NCI-H446 treated with DMSO at 0.1 percent for 48 hours (cell line): ENCODE measurements at regions not wholly inside any gene's neighbourhood (a gene's known extent, or its start where the extent isn't known, plus 50 kb on each side); places are given as distances from the start of the nearest gene placed in this dataset.
"Not testable (repeated sequence)": the region's sequence is repeated elsewhere in the genome, so short reads cannot be mapped to it uniquely, and the experiment has no call there.

Experiments used
- DNase-seq: peaks from one replicate; lab custom pipeline; 2025; lab: John Stamatoyannopoulos, UW

DNA sequence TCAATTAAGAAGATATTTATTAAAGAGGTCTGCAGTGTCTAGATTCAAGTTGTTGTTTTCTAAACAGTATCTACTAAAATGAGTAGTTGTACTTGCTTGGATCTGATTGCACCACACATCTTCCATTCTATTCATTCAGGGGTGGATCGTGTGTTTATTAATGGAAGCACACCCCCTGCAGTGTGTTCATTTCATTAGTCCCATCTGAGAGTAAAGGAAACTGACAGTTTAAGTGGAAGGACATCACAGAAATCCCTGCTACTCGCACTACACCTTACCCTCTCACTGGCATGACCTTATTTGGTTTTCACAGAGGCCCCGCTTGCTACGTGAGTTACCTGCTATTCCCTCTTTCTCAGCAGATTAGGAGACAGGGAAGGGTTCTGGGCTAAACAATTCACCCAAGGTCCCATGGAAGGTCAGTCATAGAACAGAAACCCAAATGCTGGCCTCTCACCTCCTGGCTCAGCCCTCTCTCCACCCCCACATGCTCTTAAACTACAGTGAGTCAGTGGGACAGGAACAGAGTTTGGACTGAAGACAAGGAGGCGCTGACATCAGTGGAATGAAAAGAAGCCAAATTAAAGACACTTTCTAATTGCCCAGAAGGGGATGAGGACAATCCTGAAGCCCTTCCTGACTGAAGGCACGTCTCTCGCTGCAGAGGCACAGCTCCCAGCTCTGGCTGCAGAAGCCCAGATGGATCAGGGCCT lies 369.2 kb upstream of the NRP1 start:
- DNase-seq = no peak

DNA sequence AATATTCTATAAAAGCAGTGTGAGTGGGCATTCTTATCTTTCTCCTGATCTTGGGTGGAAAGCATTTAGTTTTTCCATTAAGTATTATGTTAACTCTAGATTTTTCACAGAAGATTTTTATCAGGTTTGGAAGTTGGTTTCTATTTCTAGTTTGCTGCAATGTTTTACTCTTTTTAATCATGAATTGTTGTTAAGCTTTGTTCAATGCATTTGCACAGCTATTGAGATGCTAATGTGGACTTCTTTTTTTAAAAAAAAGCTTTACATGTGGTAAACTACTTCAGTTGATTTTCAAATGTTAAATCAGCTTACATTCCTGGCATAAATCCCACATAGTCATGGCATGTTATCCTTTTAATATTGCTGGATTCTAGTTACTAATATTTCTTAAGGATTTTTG lies 363.6 kb upstream of the NRP1 start:
- no peak for DNase-seq

DNA sequence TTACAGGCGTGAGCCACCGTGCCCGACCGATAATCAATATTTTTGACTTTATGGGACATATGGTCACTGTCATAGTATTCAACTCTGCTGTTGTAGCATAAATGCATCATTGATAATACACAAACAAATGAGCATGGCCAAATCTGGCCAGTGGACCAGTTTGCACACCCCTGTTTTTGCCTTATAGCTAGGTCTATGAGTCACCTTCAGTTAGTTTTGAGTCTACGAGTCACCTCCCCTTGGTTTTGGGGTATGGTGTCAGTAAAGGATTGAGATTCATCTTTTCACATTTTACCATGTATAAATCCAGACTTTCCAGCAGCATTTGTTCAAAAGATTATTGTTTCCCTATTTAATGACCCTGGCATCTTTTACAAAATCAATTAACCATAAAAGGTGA lies 362.5 kb upstream of the NRP1 start:
- no peak for DNase-seq

- DNase-seq = no peak
These were observed 361.1 kb upstream of the NRP1 start for GRCh38 chr10:33695536-33695935.

DNA sequence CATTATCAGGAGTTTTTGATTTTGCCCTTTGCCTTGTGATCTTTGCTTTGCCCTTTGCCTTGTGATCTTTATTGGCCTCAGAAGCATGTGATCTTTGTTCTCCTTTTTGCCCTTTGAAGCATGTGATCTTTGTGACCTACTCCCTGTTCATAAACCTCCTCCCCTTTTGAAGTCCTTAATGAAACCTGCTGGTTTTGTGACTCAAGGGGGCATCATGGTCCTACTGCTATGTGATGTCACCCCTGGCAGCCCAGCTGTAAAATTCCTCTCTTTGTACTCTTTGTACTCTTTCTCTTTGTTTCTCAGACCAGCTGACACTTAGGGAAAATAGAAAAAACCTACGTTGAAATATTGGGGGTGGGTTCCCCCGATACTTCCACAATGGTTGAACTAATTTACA lies 356.1 kb upstream of the NRP1 start:
- DNase-seq = not testable (repeated sequence)

DNA sequence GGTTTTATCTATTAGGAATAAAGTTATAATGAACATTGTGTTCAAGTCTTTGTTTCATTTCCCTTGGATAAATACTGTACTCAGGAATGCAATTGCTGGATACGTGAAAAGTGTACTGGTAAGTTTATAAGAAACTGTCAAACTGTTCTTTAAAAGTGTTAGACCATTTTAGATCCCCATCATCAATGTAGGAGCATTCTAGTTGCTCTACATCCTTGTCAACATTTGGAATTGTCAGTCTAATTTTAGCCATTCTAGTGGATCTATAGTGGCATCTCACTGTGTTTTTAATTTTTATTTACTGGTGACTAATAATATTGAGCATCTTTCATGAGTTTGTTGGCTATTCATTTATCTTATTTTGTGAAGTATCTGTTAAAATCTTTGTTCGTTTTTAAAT lies 354.0 kb upstream of the NRP1 start:
- no peak for DNase-seq

DNA sequence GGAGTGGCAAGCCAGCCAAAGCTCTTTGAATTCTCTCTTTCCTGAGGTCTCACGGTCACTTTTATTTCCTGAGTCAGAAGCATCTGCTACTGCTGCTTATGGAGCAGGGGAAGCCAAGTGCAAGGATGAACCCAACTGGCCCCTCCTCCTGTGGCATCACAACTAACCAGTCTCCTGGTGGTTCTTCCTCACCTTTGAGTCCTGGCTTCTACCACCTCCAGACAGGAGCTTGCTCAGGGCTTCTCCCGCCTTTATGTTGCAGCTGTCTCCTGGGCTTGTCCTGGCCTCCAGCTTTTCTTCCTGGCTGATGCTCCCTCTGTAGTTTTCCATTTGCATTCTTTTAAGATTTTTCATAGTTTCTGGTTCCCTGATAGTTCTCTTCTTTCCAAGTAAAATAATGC lies 349.7 kb upstream of the NRP1 start:
- no peak for DNase-seq

DNA sequence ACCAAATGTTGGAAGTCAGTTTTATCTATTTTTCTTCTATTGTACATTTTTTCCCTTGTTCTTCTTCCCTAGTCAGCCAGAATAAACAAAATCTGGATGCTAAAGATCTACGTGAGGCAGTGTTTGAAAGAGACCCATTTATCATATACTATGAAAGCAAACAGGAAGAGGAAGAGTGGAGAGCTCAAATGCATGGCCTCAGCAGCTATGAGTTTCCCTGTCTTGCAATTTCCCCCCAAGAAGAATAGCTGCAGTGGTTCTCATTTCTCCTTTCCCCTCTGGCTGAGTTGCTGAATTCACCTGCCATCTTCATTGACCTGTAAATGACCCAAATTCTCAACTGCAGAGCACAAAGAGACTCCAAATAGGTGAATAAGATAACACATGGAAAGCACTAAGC lies 347.1 kb upstream of the NRP1 start:
- DNase-seq = no peak

DNA sequence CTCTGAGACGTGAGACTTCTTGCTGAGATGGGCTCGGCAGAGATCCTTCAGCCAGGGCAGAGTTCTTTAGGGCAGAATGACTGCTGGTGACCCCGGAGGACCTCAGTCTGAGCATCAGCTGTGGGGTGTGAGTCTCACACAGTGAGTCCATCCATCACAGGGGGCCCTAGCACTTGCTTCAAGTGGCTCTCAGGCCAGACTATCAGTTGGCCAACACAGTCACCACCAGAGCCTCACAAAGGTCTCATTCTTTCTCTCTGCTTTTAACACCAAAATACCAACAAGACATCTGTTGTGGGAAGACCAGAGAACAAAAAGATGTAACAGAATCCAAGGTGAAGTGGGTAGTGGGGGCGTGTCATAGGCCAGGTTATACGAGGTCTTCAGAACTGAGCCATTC lies 345.6 kb upstream of the NRP1 start:
- no peak for DNase-seq

- no peak for DNase-seq
These were observed 342.3 kb upstream of the NRP1 start for GRCh38 chr10:33676606-33677339.

DNA sequence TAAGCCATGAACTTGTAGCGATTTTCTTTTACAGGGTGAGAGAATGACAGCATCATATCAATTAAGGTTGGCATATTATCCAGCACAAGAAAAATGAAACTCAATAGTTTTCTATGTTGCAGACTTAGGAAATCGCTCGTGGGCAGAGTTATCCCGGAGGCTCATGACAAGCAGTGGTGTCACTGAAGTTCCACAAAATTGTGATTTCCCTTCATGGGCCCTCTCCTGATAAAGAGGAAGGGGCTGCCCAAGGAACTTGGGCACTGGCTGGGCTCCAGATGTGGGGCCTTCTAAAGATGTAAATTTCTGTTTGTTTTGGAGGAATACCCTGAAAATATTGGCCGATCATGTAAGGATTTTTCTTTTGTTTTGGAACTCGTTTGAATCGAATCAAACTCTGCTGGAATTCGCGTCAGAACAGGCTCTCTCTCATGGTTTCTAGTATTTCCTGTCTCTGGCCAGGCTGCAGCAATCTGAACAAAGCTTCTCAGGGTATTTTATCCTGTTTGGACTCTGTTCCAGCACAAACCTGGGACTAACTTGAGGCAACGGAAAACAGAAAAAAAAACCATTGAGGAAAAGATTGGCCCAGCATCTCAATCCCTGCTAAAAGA lies 340.6 kb upstream of the NRP1 start:
- no peak for DNase-seq

- no peak for DNase-seq
These were observed 340.0 kb upstream of the NRP1 start for GRCh38 chr10:33674491-33674890.

- no peak for DNase-seq
These were observed 339.5 kb upstream of the NRP1 start for GRCh38 chr10:33673839-33674415.

- DNase-seq = no peak
These were observed 335.4 kb upstream of the NRP1 start for GRCh38 chr10:33669904-33670303.

DNA sequence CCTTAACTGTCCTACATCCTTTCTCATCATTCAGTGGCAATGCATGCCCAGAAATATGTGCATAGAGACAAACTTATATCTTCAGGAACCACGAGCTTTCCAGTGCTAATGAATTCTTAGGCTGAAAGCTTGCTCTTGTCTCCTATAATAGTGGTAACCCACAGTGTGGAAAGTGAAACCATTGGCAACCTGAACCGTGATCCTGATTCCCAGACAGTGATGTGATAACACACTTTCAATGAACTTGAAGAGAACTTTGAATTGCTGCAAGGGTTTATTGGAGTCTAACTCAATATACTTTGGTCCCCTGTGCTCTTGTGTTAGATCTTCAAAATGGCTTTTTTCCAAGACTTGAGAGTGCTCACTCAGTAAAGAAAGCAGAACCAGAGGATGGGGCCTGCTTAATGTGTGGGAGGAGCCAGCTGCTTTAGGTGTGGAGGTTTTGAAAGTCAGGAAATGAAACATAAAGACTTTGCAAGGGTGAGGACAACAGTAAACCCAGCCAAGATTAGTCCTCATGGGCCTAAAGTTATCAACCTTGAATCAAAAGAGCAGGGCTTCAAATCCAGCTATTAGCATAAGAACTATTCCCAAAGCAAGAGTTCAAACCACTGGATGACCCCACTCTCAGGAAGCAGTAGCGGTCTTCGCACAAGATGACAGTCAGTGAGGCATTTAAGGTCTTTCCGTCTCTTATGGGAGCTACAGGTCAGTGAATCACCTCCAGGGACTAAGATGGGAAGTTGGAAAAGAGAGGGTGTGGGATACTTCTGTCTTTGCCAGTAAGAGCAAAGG lies 332.4 kb upstream of the NRP1 start:
- no peak for DNase-seq

DNA sequence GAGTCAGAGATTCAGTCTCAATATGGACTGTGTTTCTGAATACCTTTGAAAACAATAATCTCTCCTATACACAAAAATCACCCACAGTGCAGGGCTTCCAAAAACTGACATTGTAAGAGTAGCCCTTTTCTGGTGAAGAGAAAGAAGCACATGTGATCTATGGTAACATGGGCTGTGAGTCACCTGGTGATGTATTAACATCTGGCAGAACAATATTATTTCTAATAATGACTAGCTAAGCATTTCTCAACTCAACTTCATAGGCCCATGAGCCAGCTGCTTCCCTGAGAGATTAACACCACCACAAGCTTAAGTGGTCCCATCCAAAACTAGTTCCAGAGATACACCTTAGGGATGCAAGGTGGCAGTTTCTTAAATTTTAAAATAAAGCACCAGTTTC lies 331.0 kb upstream of the NRP1 start:
- no peak for DNase-seq

- DNase-seq = no peak
These were observed 329.6 kb upstream of the NRP1 start for GRCh38 chr10:33664070-33664469.

DNA sequence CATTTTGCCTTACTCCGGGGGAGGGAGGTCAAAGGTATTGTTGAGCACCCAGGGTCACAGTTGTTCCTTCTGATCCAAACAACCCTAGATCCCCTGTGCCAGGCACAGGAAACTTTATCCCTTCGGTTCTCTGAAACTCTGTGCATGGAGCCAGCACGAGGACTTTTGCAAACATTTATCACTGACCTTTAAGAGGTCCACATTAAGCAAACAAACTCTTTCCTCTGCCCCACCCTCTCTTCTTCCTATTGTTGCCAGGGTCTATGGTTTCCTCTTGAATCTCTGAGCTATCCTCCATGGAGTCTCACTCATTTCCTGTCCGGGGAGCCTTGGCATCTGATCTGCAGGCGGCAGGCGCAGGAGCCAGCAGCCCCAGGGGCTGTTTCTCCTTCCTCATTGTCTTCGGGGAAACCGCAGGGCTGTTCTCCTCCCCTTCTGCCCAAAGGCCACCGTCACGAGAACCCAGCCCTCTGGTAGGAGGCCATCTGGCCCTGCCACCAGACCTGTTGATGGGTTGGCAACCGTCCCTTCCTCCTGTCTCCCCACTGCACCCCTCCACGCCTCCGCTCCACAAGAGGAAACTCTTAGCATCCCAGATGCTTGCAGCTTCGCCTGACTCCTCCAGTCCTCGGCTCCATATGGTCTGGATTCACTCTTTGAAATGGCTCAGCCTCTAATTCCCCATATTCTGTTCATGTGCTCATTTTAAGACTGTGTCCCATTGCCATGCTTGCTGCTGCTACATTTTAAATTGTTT lies 327.3 kb upstream of the NRP1 start:
- DNase-seq = no peak

GRCh38 chr10:33660329-33660728 lies 325.9 kb upstream of the NRP1 start:
- no peak for DNase-seq

GRCh38 chr10:33657913-33658312 lies 323.4 kb upstream of the NRP1 start:
- DNase-seq = no peak

DNA sequence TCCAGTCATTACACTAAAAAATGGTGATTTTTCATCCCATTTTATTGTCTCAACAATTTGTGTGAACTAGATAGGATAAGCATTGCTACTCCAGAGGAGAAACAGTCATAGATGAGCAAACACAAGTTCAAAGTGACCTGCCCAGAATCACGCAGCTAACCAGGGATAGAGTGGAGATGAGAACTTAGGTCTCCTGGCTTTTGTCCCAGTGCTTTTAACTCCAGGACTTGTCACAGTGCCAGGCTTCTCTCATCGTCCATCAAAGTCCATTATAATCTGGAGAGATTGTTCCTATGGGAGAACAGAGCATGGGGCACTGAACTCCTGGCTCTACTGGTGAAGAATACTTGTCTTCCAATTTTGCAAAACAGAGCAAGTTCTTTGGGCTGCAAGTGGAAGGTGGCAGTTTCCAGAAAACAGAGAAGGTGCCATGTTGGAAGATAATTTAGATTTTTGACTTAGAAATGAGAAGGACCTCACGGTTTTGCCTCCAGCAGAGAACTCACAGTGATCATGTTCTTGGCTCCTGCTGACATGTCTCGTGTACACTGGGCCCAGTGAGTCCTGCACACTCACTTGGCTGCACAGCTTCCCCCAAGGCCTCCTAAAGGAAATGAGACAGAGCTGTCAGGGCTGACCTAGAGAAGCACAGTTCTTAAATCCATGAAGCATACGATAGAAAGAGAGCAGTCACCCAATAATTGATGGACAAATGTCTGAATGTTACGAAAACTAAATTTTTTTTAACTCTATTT lies 322.9 kb upstream of the NRP1 start:
- no peak for DNase-seq
